Stomach (tissue), 4 donors: ENCODE measurements at regions not wholly inside any gene's neighbourhood (a gene's known extent, or its start where the extent isn't known, plus 50 kb on each side); places are given as distances from the start of the nearest gene placed in this dataset.

Experiments
- POLR2A ChIP-seq, 4 donors: fragments of 450-650 bp; IDR thresholded peaks; one replicate each; pipeline ENCODE4 v1.6.1; 2016; ENCODE audit warnings: antibody characterized with exemption in 4 of 4, control low read depth in 2 of 4, mild to moderate bottlenecking in 1 of 4, moderate library complexity in 1 of 4
- POLR2AphosphoS5 ChIP-seq, 3 donors: sonication (generic); formaldehyde crosslinking; IDR thresholded peaks; one replicate each; pipeline ENCODE4 v1.6.1; 2016; ENCODE audit warnings: antibody characterized with exemption in 3 of 3
- TF ChIP-seq, protein P1 (sequence below), 7 experiments: fragments of 450-650 bp in 4 of 7; fragments of 200-600 bp in 3 of 7; sonication (generic) in 3 of 7; IDR thresholded peaks; one replicate each; pipeline ENCODE4 v1.5.1; 2016 to 2019; ENCODE audit warnings: antibody characterized with exemption in 7 of 7, control low read depth in 2 of 7, mild to moderate bottlenecking in 1 of 7

- TF ChIP-seq POLR2AphosphoS5 (IDR thresholded peaks at IDR 0.05) (no peak), POLR2A (IDR thresholded peaks at IDR 0.05) (no peak)
- TF ChIP-seq, protein P1, sequence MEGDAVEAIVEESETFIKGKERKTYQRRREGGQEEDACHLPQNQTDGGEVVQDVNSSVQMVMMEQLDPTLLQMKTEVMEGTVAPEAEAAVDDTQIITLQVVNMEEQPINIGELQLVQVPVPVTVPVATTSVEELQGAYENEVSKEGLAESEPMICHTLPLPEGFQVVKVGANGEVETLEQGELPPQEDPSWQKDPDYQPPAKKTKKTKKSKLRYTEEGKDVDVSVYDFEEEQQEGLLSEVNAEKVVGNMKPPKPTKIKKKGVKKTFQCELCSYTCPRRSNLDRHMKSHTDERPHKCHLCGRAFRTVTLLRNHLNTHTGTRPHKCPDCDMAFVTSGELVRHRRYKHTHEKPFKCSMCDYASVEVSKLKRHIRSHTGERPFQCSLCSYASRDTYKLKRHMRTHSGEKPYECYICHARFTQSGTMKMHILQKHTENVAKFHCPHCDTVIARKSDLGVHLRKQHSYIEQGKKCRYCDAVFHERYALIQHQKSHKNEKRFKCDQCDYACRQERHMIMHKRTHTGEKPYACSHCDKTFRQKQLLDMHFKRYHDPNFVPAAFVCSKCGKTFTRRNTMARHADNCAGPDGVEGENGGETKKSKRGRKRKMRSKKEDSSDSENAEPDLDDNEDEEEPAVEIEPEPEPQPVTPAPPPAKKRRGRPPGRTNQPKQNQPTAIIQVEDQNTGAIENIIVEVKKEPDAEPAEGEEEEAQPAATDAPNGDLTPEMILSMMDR (IDR thresholded peaks at IDR 0.05), result no peak
Observed at GRCh38 chr4:121477079-121477478, 96.3 kb upstream of the QRFPR start.
